LNCaP clone FGC (cell line): ENCODE measurements at regions not wholly inside any gene's neighbourhood (a gene's known extent, or its start where the extent isn't known, plus 50 kb on each side); places are given as distances from the start of the nearest gene placed in this dataset.
"Not testable (repeated sequence)": the region's sequence is repeated elsewhere in the genome, so short reads cannot be mapped to it uniquely, and the experiment has no call there.

ENCODE experiments used
- DNase-seq: peaks from one replicate; pipeline ENCODE4 v3.0.0-alpha.2; 2011; ENCODE audit warnings: low read depth
- H3K4me3 ChIP-seq: 2 replicates; pipeline ENCODE4 v1.5.1; 2011; ENCODE audit warnings: mild to moderate bottlenecking, low read depth, low read length, control low read depth
- TF ChIP-seq, protein P1 (sequence below): IDR thresholded peaks from 2 replicates; pipeline ENCODE4 v1.5.1; 2012; ENCODE audit warnings: mild to moderate bottlenecking; ENCODE audit not compliant: control insufficient read depth, insufficient read depth; ENCODE audit errors: extremely low read depth

DNA sequence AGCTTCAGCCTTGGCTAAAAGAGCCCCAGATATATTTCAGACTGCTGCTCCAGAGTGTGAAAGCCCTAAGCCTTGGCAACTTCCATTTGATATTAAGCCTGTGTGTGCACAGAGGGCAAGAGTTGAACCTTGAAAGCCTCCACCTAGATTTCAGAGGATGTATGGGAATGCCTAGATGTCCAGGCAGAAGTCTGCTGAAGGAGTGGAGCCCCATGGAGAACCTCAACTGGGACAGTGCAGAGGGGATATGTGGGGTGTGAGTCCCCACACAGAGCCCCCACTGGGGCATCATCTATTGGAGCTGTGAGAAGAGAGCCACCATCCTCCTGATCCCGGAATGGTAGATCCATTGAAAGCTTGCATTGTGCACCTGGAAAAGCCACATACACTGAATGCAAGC is 1784.8 kb upstream of the CDH9 start:
- DNase-seq, result no peak
- no peak overlapping the region for H3K4me3 ChIP-seq
- TF ChIP-seq, protein P1, sequence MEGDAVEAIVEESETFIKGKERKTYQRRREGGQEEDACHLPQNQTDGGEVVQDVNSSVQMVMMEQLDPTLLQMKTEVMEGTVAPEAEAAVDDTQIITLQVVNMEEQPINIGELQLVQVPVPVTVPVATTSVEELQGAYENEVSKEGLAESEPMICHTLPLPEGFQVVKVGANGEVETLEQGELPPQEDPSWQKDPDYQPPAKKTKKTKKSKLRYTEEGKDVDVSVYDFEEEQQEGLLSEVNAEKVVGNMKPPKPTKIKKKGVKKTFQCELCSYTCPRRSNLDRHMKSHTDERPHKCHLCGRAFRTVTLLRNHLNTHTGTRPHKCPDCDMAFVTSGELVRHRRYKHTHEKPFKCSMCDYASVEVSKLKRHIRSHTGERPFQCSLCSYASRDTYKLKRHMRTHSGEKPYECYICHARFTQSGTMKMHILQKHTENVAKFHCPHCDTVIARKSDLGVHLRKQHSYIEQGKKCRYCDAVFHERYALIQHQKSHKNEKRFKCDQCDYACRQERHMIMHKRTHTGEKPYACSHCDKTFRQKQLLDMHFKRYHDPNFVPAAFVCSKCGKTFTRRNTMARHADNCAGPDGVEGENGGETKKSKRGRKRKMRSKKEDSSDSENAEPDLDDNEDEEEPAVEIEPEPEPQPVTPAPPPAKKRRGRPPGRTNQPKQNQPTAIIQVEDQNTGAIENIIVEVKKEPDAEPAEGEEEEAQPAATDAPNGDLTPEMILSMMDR, result no peak

GRCh38 chr5:28822071-28822470 is 1783.7 kb upstream of the CDH9 start:
- H3K4me3 ChIP-seq, result no peak overlapping the region
- TF ChIP-seq, protein P1, result no peak
- no peak for DNase-seq

DNA sequence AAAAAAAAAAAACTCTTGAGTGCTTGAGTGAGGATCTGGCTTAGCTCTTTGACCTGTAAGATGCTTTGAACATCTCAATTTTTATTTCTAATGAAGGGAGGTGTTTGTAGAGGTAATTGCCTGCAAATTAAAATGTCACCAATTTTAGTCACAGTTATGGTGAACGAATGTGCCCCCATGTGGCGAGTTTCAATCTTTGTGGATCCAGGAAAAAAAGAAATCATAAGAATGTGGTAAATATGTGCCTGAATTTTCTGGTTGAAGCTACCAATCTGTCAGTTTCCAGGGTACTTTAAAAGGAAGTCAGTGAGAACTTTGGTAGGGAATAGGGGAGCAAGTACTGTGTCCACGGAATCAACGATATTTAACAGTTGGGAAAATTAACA is 1772.4 kb upstream of the CDH9 start:
- TF ChIP-seq, protein P1, result peak; percentile 26

GRCh38 chr5:28809811-28810750 is 1771.7 kb upstream of the CDH9 start:
- TF ChIP-seq, protein P1, result no peak
- H3K4me3 ChIP-seq, result no peak overlapping the region
- no peak for DNase-seq

More for the DNA sequence above, 1772.4 kb upstream of the CDH9 start:
- H3K4me3 ChIP-seq, result no peak overlapping the region
- DNase-seq, result no peak

GRCh38 chr5:28808967-28809810 is 1770.8 kb upstream of the CDH9 start:
- DNase-seq, result no peak
- TF ChIP-seq, protein P1, result no peak
- H3K4me3 ChIP-seq, result no peak overlapping the region

GRCh38 chr5:28807195-28807729 is 1768.9 kb upstream of the CDH9 start:
- no peak for DNase-seq
- no peak overlapping the region for H3K4me3 ChIP-seq
- TF ChIP-seq, protein P1, result no peak

- H3K4me3 ChIP-seq, DNase-seq: not testable (repeated sequence)
These were observed 1760.6 kb upstream of the CDH9 start for GRCh38 chr5:28799035-28799434.
